Ishikawa (cell line): ENCODE measurements at regions not wholly inside any gene's neighbourhood (a gene's known extent, or its start where the extent isn't known, plus 50 kb on each side); places are given as distances from the start of the nearest gene placed in this dataset.

Experiments
- CEBPB ChIP-seq: IDR thresholded peaks from 2 replicates; pipeline ENCODE4 v1.6.1; 2012
- CREB1 ChIP-seq: IDR thresholded peaks from 2 replicates; pipeline ENCODE4 v1.6.1; 2012; ENCODE audit warnings: low read depth
- EGR1 ChIP-seq: IDR thresholded peaks from 2 replicates; pipeline ENCODE4 v1.6.1; 2012
- EP300 ChIP-seq: IDR thresholded peaks from 2 replicates; pipeline ENCODE4 v1.6.1; 2012; ENCODE audit warnings: borderline replicate concordance
- FOXM1 ChIP-seq: IDR thresholded peaks from 2 replicates; pipeline ENCODE4 v1.6.1; 2012; ENCODE audit warnings: low read depth, borderline replicate concordance
- MAX ChIP-seq: IDR thresholded peaks from 2 replicates; pipeline ENCODE4 v1.6.1; 2012
- NFIC ChIP-seq: IDR thresholded peaks from 2 replicates; pipeline ENCODE4 v1.6.1; 2012
- RAD21 ChIP-seq: IDR thresholded peaks from 2 replicates; pipeline ENCODE4 v1.6.1; 2012; ENCODE audit warnings: low read depth
- REST ChIP-seq: IDR thresholded peaks from 2 replicates; pipeline ENCODE4 v1.6.1; 2012; ENCODE audit warnings: low read depth, mild to moderate bottlenecking
- TAF1 ChIP-seq: IDR thresholded peaks from 2 replicates; pipeline ENCODE4 v1.6.1; 2012; ENCODE audit warnings: low read depth, mild to moderate bottlenecking
- TCF12 ChIP-seq: IDR thresholded peaks from 2 replicates; pipeline ENCODE4 v1.6.1; 2012; ENCODE audit warnings: low read depth
- TEAD4 ChIP-seq: IDR thresholded peaks from 2 replicates; pipeline ENCODE4 v1.6.1; 2012
- YY1 ChIP-seq: IDR thresholded peaks from 2 replicates; pipeline ENCODE4 v1.6.1; 2012; ENCODE audit warnings: low read depth
- ZBTB7A ChIP-seq: IDR thresholded peaks from 2 replicates; pipeline ENCODE4 v1.6.1; 2012; ENCODE audit warnings: low read depth
- TF ChIP-seq, protein P1 (sequence below): IDR thresholded peaks from 2 replicates; pipeline ENCODE4 v1.6.1; 2012

GRCh38 chr5:57734296-57734695 is 251.7 kb upstream of the ACTBL2 start:
- TF ChIP-seq TCF12 (no peak), NFIC (no peak), MAX (no peak), TAF1 (no peak), CREB1 (no peak), CEBPB (no peak), EP300 (no peak), RAD21 (no peak), ZBTB7A (no peak)

DNA sequence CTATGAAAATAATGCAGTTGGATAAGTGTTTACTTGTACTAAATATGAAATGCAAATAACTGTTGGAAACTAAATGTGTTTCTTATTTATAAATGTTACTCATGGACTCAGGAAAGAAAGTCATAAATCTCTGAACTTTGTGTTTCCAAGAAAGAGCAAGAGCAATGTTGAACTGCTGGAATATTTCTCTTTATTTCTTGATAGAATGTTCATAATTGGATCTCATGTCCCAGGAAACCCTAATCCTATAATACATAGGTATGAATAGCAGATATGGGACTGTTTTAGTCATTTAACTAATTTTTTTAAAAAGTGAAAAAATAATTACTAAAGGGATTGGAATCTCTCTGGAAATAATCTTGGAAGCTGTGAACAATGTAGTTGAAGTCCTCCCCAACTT is 245.0 kb upstream of the ACTBL2 start:
- TF ChIP-seq MAX, result no peak
- TF ChIP-seq EP300, result no peak
- TF ChIP-seq TAF1, result no peak
- TF ChIP-seq TCF12, result no peak
- no peak for TF ChIP-seq EGR1
- no peak for TF ChIP-seq REST
- no peak for TF ChIP-seq RAD21
- TF ChIP-seq CREB1, result no peak
- TF ChIP-seq NFIC, result no peak
- TF ChIP-seq CEBPB, result no peak

GRCh38 chr5:57725658-57726504 is 243.3 kb upstream of the ACTBL2 start:
- no peak for TF ChIP-seq ZBTB7A
- TF ChIP-seq TEAD4, result no peak
- no peak for TF ChIP-seq YY1
- TF ChIP-seq CEBPB, result no peak

GRCh38 chr5:57724836-57725235 is 242.2 kb upstream of the ACTBL2 start:
- no peak for TF ChIP-seq CEBPB
- TF ChIP-seq MAX, result no peak
- no peak for TF ChIP-seq TEAD4
- TF ChIP-seq TAF1, result no peak
- no peak for TF ChIP-seq EP300
- no peak for TF ChIP-seq ZBTB7A
- no peak for TF ChIP-seq FOXM1
- TF ChIP-seq, protein P1, sequence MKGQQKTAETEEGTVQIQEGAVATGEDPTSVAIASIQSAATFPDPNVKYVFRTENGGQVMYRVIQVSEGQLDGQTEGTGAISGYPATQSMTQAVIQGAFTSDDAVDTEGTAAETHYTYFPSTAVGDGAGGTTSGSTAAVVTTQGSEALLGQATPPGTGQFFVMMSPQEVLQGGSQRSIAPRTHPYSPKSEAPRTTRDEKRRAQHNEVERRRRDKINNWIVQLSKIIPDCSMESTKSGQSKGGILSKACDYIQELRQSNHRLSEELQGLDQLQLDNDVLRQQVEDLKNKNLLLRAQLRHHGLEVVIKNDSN, result no peak
- no peak for TF ChIP-seq REST
- TF ChIP-seq YY1, result no peak
- TF ChIP-seq RAD21, result no peak

GRCh38 chr5:57721226-57721625 is 238.6 kb upstream of the ACTBL2 start:
- TF ChIP-seq EP300, result no peak
- TF ChIP-seq NFIC, result no peak
- TF ChIP-seq YY1, result no peak
- no peak for TF ChIP-seq RAD21
- no peak for TF ChIP-seq CEBPB
- TF ChIP-seq REST, result no peak
- TF ChIP-seq ZBTB7A, result no peak
- TF ChIP-seq, protein P1, result no peak
- TF ChIP-seq EGR1, result no peak
- TF ChIP-seq MAX, result no peak
- no peak for TF ChIP-seq TCF12
- TF ChIP-seq CREB1, result no peak
- no peak for TF ChIP-seq TAF1
- TF ChIP-seq TEAD4, result no peak
